ENCODE measurements at regions not wholly inside any gene's neighbourhood (a gene's known extent, or its start where the extent isn't known, plus 50 kb on each side); places are given as distances from the start of the nearest gene placed in this dataset.

GRCh38 chr11:64499261-64500004, 56.3 kb upstream of the SLC22A11 start:
- TF ChIP-seq CTCF (IDR thresholded peaks at IDR 0.05; ENCODE audit: low read depth, low read length) = no peak
- no peak overlapping the region for H3K4me3 ChIP-seq (replicated peaks in 1 of 2; ENCODE audit: low read depth in 2 of 2, low read length in 2 of 2)
- DNase-seq (ENCODE audit: low read depth in 2 of 2) = no peak

GRCh38 chr11:64500176-64501013, 55.3 kb upstream of the SLC22A11 start:
- TF ChIP-seq CTCF (IDR thresholded peaks at IDR 0.05; ENCODE audit: low read depth, low read length) = no peak

GRCh38 chr11:64501500-64502427, 54.0 kb upstream of the SLC22A11 start:
- DNase-seq (ENCODE audit: low read depth in 2 of 2) = no peak
- TF ChIP-seq CTCF (IDR thresholded peaks at IDR 0.05; ENCODE audit: low read depth, low read length) = no peak
- H3K4me3 ChIP-seq (replicated peaks in 1 of 2; ENCODE audit: low read depth in 2 of 2, low read length in 2 of 2) = no peak overlapping the region

More at GRCh38 chr11:64500176-64501013, 55.3 kb upstream of the SLC22A11 start:
- H3K4me3 ChIP-seq (replicated peaks in 1 of 2; ENCODE audit: low read depth in 2 of 2, low read length in 2 of 2) = no peak overlapping the region
- no peak for DNase-seq (ENCODE audit: low read depth in 2 of 2)

- H3K4me3 ChIP-seq (replicated peaks in 1 of 2; ENCODE audit: low read depth in 2 of 2, low read length in 2 of 2) = no peak overlapping the region
- no peak for DNase-seq (ENCODE audit: low read depth in 2 of 2)
- no peak for TF ChIP-seq CTCF (IDR thresholded peaks at IDR 0.05; ENCODE audit: low read depth, low read length)
These were observed 53.1 kb upstream of the SLC22A11 start for GRCh38 chr11:64502634-64503033.

GRCh38 chr11:64503186-64503753, 52.5 kb upstream of the SLC22A11 start:
- DNase-seq (ENCODE audit: low read depth in 2 of 2) = no peak
- H3K4me3 ChIP-seq (replicated peaks in 1 of 2; ENCODE audit: low read depth in 2 of 2, low read length in 2 of 2) = no peak overlapping the region
- TF ChIP-seq CTCF (IDR thresholded peaks at IDR 0.05; ENCODE audit: low read depth, low read length) = no peak

GRCh38 chr11:64504999-64505398, 50.7 kb upstream of the SLC22A11 start:
- no peak overlapping the region for H3K4me3 ChIP-seq (replicated peaks in 1 of 2; ENCODE audit: low read depth in 2 of 2, low read length in 2 of 2)
- TF ChIP-seq CTCF (IDR thresholded peaks at IDR 0.05; ENCODE audit: low read depth, low read length) = no peak
- DNase-seq (ENCODE audit: low read depth in 2 of 2) = no peak

Data from cardiac fibroblast (primary cell).